ENCODE measurements at regions not wholly inside any gene's neighbourhood (a gene's known extent, or its start where the extent isn't known, plus 50 kb on each side); places are given as distances from the start of the nearest gene placed in this dataset.

DNA sequence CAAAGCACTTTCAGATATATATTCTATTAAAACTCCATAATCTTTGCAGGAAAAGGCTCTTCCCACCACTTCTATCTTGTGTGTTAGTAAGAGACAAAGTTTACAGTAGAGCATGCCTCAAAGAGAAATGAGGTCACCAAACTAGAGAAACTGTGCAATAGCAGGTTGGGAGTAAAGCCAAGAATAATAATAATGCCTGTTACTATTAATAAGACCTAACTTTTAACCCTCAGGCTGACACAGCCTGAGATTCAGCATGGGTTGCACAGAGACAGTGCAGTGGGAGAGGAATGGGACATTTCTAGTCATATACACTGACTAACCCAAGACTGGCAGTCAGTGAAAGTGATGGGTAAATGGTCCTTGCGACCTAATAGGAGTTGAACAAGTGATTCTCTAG, 320.2 kb upstream of the NFIA start:
- no TSS peak for BruUV-seq (replicated peaks)
- Histone ChIP-seq H3K27me3 (replicated peaks; ENCODE audit: insufficient read depth, low read depth, low read length, poor library complexity) (peaks cover 71% of the 10 kb centered on the region), H3K27ac (ENCODE audit: low read depth, low read length, poor library complexity, severe bottlenecking) (no peak overlapping the region), H3K9me3 (ENCODE audit: low read depth, low read length, poor library complexity, severe bottlenecking) (no peaks in the 10 kb centered on the region), H3K4me1 (ENCODE audit: insufficient read depth, low read length, poor library complexity, severe bottlenecking) (no peaks in the 10 kb centered on the region), H3K36me3 (ENCODE audit: insufficient read depth, low read length, poor library complexity, severe bottlenecking) (no peaks in the 10 kb centered on the region), H3K4me3 (ENCODE audit: low read depth, low read length, poor library complexity, severe bottlenecking) (no peak overlapping the region)
- ChIA-PET POLR2A (ENCODE audit: low non-redundant PET) (no interaction called here), CTCF (no interaction called here)
- intact Hi-C loops (cut with micrococcal nuclease; ENCODE audit: unreplicated experiment) = no loop called here
- TF ChIP-seq, protein P1, sequence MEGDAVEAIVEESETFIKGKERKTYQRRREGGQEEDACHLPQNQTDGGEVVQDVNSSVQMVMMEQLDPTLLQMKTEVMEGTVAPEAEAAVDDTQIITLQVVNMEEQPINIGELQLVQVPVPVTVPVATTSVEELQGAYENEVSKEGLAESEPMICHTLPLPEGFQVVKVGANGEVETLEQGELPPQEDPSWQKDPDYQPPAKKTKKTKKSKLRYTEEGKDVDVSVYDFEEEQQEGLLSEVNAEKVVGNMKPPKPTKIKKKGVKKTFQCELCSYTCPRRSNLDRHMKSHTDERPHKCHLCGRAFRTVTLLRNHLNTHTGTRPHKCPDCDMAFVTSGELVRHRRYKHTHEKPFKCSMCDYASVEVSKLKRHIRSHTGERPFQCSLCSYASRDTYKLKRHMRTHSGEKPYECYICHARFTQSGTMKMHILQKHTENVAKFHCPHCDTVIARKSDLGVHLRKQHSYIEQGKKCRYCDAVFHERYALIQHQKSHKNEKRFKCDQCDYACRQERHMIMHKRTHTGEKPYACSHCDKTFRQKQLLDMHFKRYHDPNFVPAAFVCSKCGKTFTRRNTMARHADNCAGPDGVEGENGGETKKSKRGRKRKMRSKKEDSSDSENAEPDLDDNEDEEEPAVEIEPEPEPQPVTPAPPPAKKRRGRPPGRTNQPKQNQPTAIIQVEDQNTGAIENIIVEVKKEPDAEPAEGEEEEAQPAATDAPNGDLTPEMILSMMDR (conservative IDR thresholded peaks at IDR 0.05; ENCODE audit: low read depth, low read length) = no peak
- no peak for TF ChIP-seq EZH2 (IDR thresholded peaks at IDR 0.05; ENCODE audit: borderline replicate concordance, low read depth, low read length, poor library complexity, severe bottlenecking)
- DNase-seq (ENCODE audit: low spot score) = no peak

DNA sequence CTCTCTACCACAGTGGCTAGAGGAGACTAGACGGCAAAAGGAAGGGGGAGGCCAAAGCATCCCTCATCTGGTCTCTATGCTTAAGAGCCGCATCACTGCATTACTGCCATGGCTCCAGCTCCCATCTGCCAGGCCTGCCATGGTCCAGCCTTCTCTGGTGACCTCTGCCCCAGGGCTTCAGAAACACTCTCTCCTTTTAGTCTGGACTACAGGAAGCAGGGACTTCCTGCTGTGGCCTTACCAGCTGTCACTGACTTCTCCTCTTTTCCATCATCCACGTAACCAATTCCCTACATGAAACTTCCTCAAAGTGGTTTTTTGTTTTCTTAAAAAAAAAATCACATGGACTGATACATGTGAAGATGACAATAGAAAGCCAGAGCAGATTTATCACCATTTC, 323.1 kb upstream of the NFIA start:
- intact Hi-C loops (cut with micrococcal nuclease; ENCODE audit: unreplicated experiment) = no loop called here
- no peak overlapping the region for H3K27ac ChIP-seq (ENCODE audit: low read depth, low read length, poor library complexity, severe bottlenecking)
- BruUV-seq (replicated peaks) = no TSS peak
- no peaks in the 10 kb centered on the region for H3K4me1 ChIP-seq (ENCODE audit: insufficient read depth, low read length, poor library complexity, severe bottlenecking)
- ChIA-PET POLR2A (ENCODE audit: low non-redundant PET) (no interaction called here), CTCF (no interaction called here)
- TF ChIP-seq, protein P1 (conservative IDR thresholded peaks at IDR 0.05; ENCODE audit: low read depth, low read length) = no peak
- H3K9me3 ChIP-seq (ENCODE audit: low read depth, low read length, poor library complexity, severe bottlenecking) = no peaks in the 10 kb centered on the region
- no peak for DNase-seq (ENCODE audit: low spot score)
- no peaks in the 10 kb centered on the region for H3K36me3 ChIP-seq (ENCODE audit: insufficient read depth, low read length, poor library complexity, severe bottlenecking)
- H3K4me3 ChIP-seq (ENCODE audit: low read depth, low read length, poor library complexity, severe bottlenecking) = no peak overlapping the region
- H3K27me3 ChIP-seq (replicated peaks; ENCODE audit: insufficient read depth, low read depth, low read length, poor library complexity) = peaks cover 56% of the 10 kb centered on the region

DNA sequence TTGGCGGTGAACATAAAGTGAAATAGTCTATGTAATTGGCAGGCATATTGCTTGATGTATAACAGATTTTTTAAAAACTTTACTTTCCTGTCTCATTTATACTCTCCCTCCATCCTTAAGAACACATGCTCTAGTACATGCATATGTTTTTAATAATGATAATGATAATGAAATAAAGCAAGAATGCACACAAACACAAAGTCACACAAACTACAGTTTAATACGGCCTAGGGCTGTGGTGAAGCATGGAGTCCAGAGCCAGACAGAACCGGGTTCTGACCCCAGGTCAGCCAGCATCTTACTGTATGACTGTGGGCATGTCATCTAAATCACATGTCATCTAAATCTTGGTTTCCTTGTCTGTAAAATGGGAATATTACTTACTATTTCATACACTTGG, 324.9 kb upstream of the NFIA start:
- Histone ChIP-seq H3K9me3 (ENCODE audit: low read depth, low read length, poor library complexity, severe bottlenecking) (no peaks in the 10 kb centered on the region), H3K4me1 (ENCODE audit: insufficient read depth, low read length, poor library complexity, severe bottlenecking) (no peaks in the 10 kb centered on the region), H3K27ac (ENCODE audit: low read depth, low read length, poor library complexity, severe bottlenecking) (no peak overlapping the region), H3K36me3 (ENCODE audit: insufficient read depth, low read length, poor library complexity, severe bottlenecking) (no peaks in the 10 kb centered on the region), H3K27me3 (replicated peaks; ENCODE audit: insufficient read depth, low read depth, low read length, poor library complexity) (peaks cover 49% of the 10 kb centered on the region), H3K4me3 (ENCODE audit: low read depth, low read length, poor library complexity, severe bottlenecking) (no peak overlapping the region)
- ChIA-PET POLR2A (ENCODE audit: low non-redundant PET) (no interaction called here), CTCF (no interaction called here)
- no peak for TF ChIP-seq EZH2 (IDR thresholded peaks at IDR 0.05; ENCODE audit: borderline replicate concordance, low read depth, low read length, poor library complexity, severe bottlenecking)
- TF ChIP-seq, protein P1 (conservative IDR thresholded peaks at IDR 0.05; ENCODE audit: low read depth, low read length) = no peak
- no TSS peak for BruUV-seq (replicated peaks)
- no peak for DNase-seq (ENCODE audit: low spot score)
- intact Hi-C loops (cut with micrococcal nuclease; ENCODE audit: unreplicated experiment) = no loop called here

Measured in A673 (cell line).